GM12878 (cell line): ENCODE measurements at regions not wholly inside any gene's neighbourhood (a gene's known extent, or its start where the extent isn't known, plus 50 kb on each side); places are given as distances from the start of the nearest gene placed in this dataset.

Experiments used
- ATAC-seq: fragments of 200-7000 bp; cut with Tn5 transposase; 3 replicates; pipeline ENCODE4 v1.9.1; 2020; ENCODE audit warnings: mild to moderate bottlenecking, moderate library complexity
- BruUV-seq: library from RNA; stranded (reverse); fragments of 400-500 nt; replicated peaks from 2 replicates; lab custom pipeline; 2021; lab: Mats Ljungman, UMichigan
- CTCF ChIA-PET: fragments of 300-600 bp; sonication (Branson Sonifier 250); formaldehyde crosslinking; extraction: SDS; loops from one replicate; lab custom pipeline; 2021; ENCODE audit warnings: inconsistent platforms; lab: Yijun Ruan, JAX
- POLR2A ChIA-PET: fragments of 350-600 bp; formaldehyde crosslinking; extraction: SDS; loops from one replicate; lab custom pipeline; 2021; ENCODE audit warnings: inconsistent platforms; lab: Charles Lee
- RAD21 ChIA-PET: fragments of 300-600 bp; sonication (Branson Sonifier 250); formaldehyde crosslinking; loops from one replicate; lab custom pipeline; 2023; ENCODE audit warnings: antibody characterized with exemption; ENCODE audit not compliant: unreplicated experiment; lab: Charles Lee
- SMC1A ChIA-PET: fragments of 300-600 bp; sonication (Branson Sonifier 250); formaldehyde crosslinking; loops from one replicate; lab custom pipeline; 2023; ENCODE audit not compliant: unreplicated experiment, uncharacterized antibody; lab: Charles Lee
- DNase-seq: peaks from one replicate; pipeline ENCODE4 v3.0.0-alpha.2; 2011; ENCODE audit warnings: low read depth, low spot score
- FAIRE-seq: peaks from 3 replicates; lab custom pipeline; 2011; peaks lifted over from hg19 to GRCh38; lab: Jason Lieb, UNC
- H2AFZ ChIP-seq: 2 replicates; pipeline ENCODE4 v1.6.0; 2011; ENCODE audit warnings: low read depth, low read length, control low read depth; ENCODE audit not compliant: control insufficient read depth
- H3K27ac ChIP-seq: 2 replicates; pipeline ENCODE4 v1.5.1; 2011; ENCODE audit warnings: control low read depth; ENCODE audit not compliant: control insufficient read depth, insufficient read depth
- H3K27me3 ChIP-seq, 2 experiments: replicated peaks in 1 of 2; 2 replicates each; pipeline versions ENCODE4 v1.6.0 to v1.6.1; 2011; ENCODE audit warnings: low read length in 1 of 2; ENCODE audit not compliant: control insufficient read depth in 2 of 2, insufficient read depth in 2 of 2
- H3K36me3 ChIP-seq, 2 experiments: 2 replicates each; pipeline ENCODE4 v1.5.1; 2011; ENCODE audit warnings: low read length in 1 of 2; ENCODE audit not compliant: control insufficient read depth in 2 of 2, insufficient read depth in 2 of 2
- H3K4me1 ChIP-seq: 2 replicates; pipeline ENCODE4 v1.6.1; 2011; ENCODE audit warnings: mild to moderate bottlenecking, low read length, moderate library complexity, mixed read lengths; ENCODE audit not compliant: control insufficient read depth, insufficient read depth
- H3K4me2 ChIP-seq: 2 replicates; pipeline ENCODE4 v1.6.0; 2011; ENCODE audit warnings: control low read depth; ENCODE audit not compliant: control insufficient read depth, insufficient read depth
- H3K4me3 ChIP-seq: fragments of 200-600 bp; sonication (generic); 2 replicates; pipeline ENCODE4 v1.5.1; 2016
- H3K79me2 ChIP-seq: 2 replicates; pipeline ENCODE4 v1.6.0; 2011; ENCODE audit warnings: low read length; ENCODE audit not compliant: control insufficient read depth, insufficient read depth
- H3K9ac ChIP-seq: 2 replicates; pipeline ENCODE4 v1.8.0; 2011; ENCODE audit warnings: low read length, control low read depth, mixed read lengths; ENCODE audit not compliant: control insufficient read depth, insufficient read depth
- H3K9me3 ChIP-seq: replicated peaks from 3 replicates; pipeline ENCODE4 v1.5.1; 2011; ENCODE audit warnings: mild to moderate bottlenecking, low read length; ENCODE audit not compliant: control insufficient read depth, insufficient read depth
- H4K20me1 ChIP-seq: 2 replicates; pipeline ENCODE4 v1.6.0; 2011; ENCODE audit not compliant: control insufficient read depth, insufficient read depth
- BCL3 ChIP-seq: IDR thresholded peaks from 2 replicates; pipeline ENCODE4 v1.6.1; 2011; ENCODE audit warnings: borderline replicate concordance, low read depth, mild to moderate bottlenecking, moderate library complexity, low read length; ENCODE audit not compliant: insufficient read depth, poor library complexity, severe bottlenecking
- BMI1 ChIP-seq: fragments of 450-650 bp; IDR thresholded peaks from 2 replicates; pipeline ENCODE4 v1.6.1; 2016; ENCODE audit warnings: mild to moderate bottlenecking, moderate library complexity, borderline replicate concordance
- CREB1 ChIP-seq: IDR thresholded peaks from 2 replicates; pipeline ENCODE4 v1.6.1; 2012; ENCODE audit warnings: low read depth, mild to moderate bottlenecking, inconsistent platforms
- POLR2AphosphoS5 ChIP-seq: IDR thresholded peaks from 2 replicates; pipeline ENCODE4 v1.6.1; 2011; ENCODE audit warnings: mild to moderate bottlenecking, low read length, inconsistent platforms
- RUNX3 ChIP-seq: IDR thresholded peaks from 2 replicates; pipeline ENCODE4 v1.6.1; 2012; ENCODE audit warnings: low read length, inconsistent platforms
- SIN3A ChIP-seq: IDR thresholded peaks from 2 replicates; pipeline ENCODE4 v1.6.1; 2012; ENCODE audit warnings: low read depth, low read length, improper control_type of control experiment
- ZBTB4 ChIP-seq: fragments of 450-650 bp; formaldehyde crosslinking; IDR thresholded peaks from 2 replicates; pipeline ENCODE4 v1.4.0; 2022; ENCODE audit warnings: mild to moderate bottlenecking, moderate library complexity
- WGBS: methylation state at CpG from one replicate; pipeline ENCODE4 v1.1.6; 2016; ENCODE audit warnings: low lambda C conversion rate; ENCODE audit not compliant: insufficient replicate concordance, insufficient coverage; ENCODE audit errors: missing lambda C conversion rate; 5-methylcytosine and 5-hydroxymethylcytosine counted together
- in situ Hi-C: fragments of 300-500 bp; cut with MboI; formaldehyde crosslinking; loops from 9 replicates; pipeline ENCODE4 v1.14.3; 2018; ENCODE audit warnings: mixed read lengths
- intact Hi-C: fragments of 100-400 bp; cut with micrococcal nuclease; formaldehyde crosslinking; loops from one replicate; pipeline ENCODE4 v1.14.2; 2022; ENCODE audit not compliant: unreplicated experiment
- TF ChIP-seq, protein P1 (sequence below): IDR thresholded peaks from 2 replicates; pipeline ENCODE4 v1.6.1; 2011; ENCODE audit warnings: mild to moderate bottlenecking, low read depth, low read length, moderate library complexity; ENCODE audit not compliant: insufficient replicate concordance
- TF ChIP-seq, protein P2 (sequence below): fragments of 450-650 bp; formaldehyde crosslinking; IDR thresholded peaks from 2 replicates; pipeline ENCODE4 v1.5.0; 2022; ENCODE audit warnings: mild to moderate bottlenecking, missing genetic modification characterization

DNA sequence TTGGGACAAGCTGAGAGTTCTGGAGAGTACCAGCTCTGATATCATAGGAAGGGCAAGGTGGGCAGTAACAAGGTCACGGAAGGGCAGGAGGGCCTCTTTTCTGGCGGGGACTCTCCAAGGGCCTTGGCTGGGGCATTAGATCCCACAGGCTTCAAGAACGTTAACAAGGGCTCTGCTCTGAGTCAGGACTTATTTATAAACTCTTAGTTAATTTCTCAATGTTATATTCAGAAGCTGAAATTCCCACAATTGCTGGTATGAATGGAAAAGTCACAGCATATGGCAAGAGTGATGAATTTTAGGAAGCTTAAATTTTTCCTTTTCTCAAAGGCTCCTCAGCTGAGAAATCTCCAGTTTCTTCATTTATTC lies 320.2 kb upstream of the TBC1D5 start:
- RAD21 ChIA-PET, result no interaction called here
- FAIRE-seq (no peak), DNase-seq (no peak), ATAC-seq (no peak)
- CTCF ChIA-PET, result no interaction called here
- no peaks in the 10 kb centered on the region for H3K9me3 ChIP-seq
- H3K27me3 ChIP-seq, result no peaks in the 10 kb centered on the region
- H3K79me2 ChIP-seq, result no peaks in the 10 kb centered on the region
- BruUV-seq, result no TSS peak
- no peaks in the 10 kb centered on the region for H3K4me1 ChIP-seq
- H3K4me3 ChIP-seq, result no peak overlapping the region
- intact Hi-C loops (no loop called here), in situ Hi-C loops (no loop called here)
- H4K20me1 ChIP-seq, result no peaks in the 10 kb centered on the region
- SMC1A ChIA-PET, result interaction anchor here (0.6 to 1.5 kb wide), 6 partner anchors 11 to 163 kb away, joined by 3 to 5 read pairs (median 3); no protein-coding TSS in a partner anchor
- no peak overlapping the region for H2AFZ ChIP-seq
- no peak overlapping the region for H3K4me2 ChIP-seq
- WGBS, result 9% methylated on average over 3 of the region's 3 CpGs
- no peak overlapping the region for H3K9ac ChIP-seq
- POLR2A ChIA-PET, result no interaction called here
- no peak overlapping the region for H3K27ac ChIP-seq
- H3K36me3 ChIP-seq, result no peaks in the 10 kb centered on the region
- TF ChIP-seq, protein P1, sequence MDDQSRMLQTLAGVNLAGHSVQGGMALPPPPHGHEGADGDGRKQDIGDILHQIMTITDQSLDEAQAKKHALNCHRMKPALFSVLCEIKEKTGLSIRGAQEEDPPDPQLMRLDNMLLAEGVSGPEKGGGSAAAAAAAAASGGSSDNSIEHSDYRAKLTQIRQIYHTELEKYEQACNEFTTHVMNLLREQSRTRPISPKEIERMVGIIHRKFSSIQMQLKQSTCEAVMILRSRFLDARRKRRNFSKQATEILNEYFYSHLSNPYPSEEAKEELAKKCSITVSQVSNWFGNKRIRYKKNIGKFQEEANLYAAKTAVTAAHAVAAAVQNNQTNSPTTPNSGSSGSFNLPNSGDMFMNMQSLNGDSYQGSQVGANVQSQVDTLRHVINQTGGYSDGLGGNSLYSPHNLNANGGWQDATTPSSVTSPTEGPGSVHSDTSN, result no peak
- no peak for TF ChIP-seq ZBTB4 (CRISPR knock-in tag)
- TF ChIP-seq SIN3A, result no peak
- TF ChIP-seq, protein P2, sequence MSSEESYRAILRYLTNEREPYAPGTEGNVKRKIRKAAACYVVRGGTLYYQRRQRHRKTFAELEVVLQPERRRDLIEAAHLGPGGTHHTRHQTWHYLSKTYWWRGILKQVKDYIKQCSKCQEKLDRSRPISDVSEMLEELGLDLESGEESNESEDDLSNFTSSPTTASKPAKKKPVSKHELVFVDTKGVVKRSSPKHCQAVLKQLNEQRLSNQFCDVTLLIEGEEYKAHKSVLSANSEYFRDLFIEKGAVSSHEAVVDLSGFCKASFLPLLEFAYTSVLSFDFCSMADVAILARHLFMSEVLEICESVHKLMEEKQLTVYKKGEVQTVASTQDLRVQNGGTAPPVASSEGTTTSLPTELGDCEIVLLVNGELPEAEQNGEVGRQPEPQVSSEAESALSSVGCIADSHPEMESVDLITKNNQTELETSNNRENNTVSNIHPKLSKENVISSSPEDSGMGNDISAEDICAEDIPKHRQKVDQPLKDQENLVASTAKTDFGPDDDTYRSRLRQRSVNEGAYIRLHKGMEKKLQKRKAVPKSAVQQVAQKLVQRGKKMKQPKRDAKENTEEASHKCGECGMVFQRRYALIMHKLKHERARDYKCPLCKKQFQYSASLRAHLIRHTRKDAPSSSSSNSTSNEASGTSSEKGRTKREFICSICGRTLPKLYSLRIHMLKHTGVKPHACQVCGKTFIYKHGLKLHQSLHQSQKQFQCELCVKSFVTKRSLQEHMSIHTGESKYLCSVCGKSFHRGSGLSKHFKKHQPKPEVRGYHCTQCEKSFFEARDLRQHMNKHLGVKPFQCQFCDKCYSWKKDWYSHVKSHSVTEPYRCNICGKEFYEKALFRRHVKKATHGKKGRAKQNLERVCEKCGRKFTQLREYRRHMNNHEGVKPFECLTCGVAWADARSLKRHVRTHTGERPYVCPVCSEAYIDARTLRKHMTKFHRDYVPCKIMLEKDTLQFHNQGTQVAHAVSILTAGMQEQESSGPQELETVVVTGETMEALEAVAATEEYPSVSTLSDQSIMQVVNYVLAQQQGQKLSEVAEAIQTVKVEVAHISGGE (CRISPR knock-in tag), result no peak
- TF ChIP-seq RUNX3, result no peak
- no peak for TF ChIP-seq CREB1
- TF ChIP-seq BMI1, result no peak
- no peak for TF ChIP-seq BCL3
- TF ChIP-seq POLR2AphosphoS5, result no peak
